Thyroid gland (tissue), 4 donors: ENCODE measurements at regions not wholly inside any gene's neighbourhood (a gene's known extent, or its start where the extent isn't known, plus 50 kb on each side); places are given as distances from the start of the nearest gene placed in this dataset.

Experiments used
- CTCF ChIP-seq, 6 experiments: fragments of 200-600 bp in 3 of 6; fragments of 450-650 bp in 3 of 6; sonication (generic) in 3 of 6; IDR thresholded peaks; one replicate each; pipeline ENCODE4 v1.5.1; 2016 to 2019; ENCODE audit warnings: antibody characterized with exemption in 6 of 6, mild to moderate bottlenecking in 2 of 6, inconsistent platforms in 1 of 6, moderate library complexity in 1 of 6
- POLR2A ChIP-seq, 2 donors: fragments of 450-650 bp; IDR thresholded peaks; one replicate each; pipeline ENCODE4 v1.6.1; 2017; ENCODE audit warnings: antibody characterized with exemption in 2 of 2, mild to moderate bottlenecking in 2 of 2, moderate library complexity in 1 of 2

DNA sequence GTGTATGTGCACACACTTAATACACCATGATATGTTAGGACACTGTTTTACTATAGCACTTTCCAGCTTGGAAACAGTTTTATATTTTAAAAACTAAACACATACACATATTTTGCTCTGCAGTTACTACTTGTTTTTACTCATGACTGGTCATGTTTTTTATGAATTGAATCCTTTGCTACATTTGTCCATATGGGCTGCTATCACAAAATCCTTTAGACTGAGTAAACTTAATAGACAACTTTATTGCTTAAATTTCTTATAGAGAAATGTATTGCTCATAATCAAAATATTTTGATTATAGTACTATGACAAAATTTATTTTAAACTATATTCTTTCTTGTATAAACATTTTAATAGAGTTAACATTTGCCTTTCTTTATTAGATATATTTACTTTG lies 314.8 kb downstream of the RBM43 start:
- no peak for TF ChIP-seq CTCF (IDR thresholded peaks at IDR 0.05)
- no peak for TF ChIP-seq POLR2A (IDR thresholded peaks at IDR 0.05)
